Activated naive CD8-positive, alpha-beta T cell treated with anti-CD3 and anti-CD28 coated beads, Interleukin-2, amount 50 U/mL, for 24 hours (primary cell): ENCODE measurements at regions not wholly inside any gene's neighbourhood (a gene's known extent, or its start where the extent isn't known, plus 50 kb on each side); places are given as distances from the start of the nearest gene placed in this dataset.

Source experiments
- ATAC-seq: fragments of 150-1000 bp; cut with Tn5 transposase; one replicate; pipeline ENCODE4 v1.10.0; 2021
- DNase-seq: peaks from one replicate; pipeline ENCODE4 v3.0.0; 2021
- H3K27ac Mint-ChIP-seq: one replicate; pipeline ENCODE4 v1.8.0; 2021; ENCODE audit warnings: mild to moderate bottlenecking, mixed read lengths
- H3K27me3 Mint-ChIP-seq: one replicate; pipeline ENCODE4 v1.8.0; 2021; ENCODE audit warnings: mixed read lengths
- H3K36me3 Mint-ChIP-seq: one replicate; pipeline ENCODE4 v1.8.0; 2021; ENCODE audit warnings: low read depth, mixed read lengths
- H3K4me1 Mint-ChIP-seq: one replicate; pipeline ENCODE4 v1.8.0; 2021; ENCODE audit warnings: mixed read lengths
- H3K4me3 Mint-ChIP-seq: one replicate; pipeline ENCODE4 v1.8.0; 2021; ENCODE audit warnings: mild to moderate bottlenecking, moderate library complexity, mixed read lengths
- H3K9me3 Mint-ChIP-seq: one replicate; pipeline ENCODE4 v1.8.0; 2021; ENCODE audit warnings: mixed read lengths

DNA sequence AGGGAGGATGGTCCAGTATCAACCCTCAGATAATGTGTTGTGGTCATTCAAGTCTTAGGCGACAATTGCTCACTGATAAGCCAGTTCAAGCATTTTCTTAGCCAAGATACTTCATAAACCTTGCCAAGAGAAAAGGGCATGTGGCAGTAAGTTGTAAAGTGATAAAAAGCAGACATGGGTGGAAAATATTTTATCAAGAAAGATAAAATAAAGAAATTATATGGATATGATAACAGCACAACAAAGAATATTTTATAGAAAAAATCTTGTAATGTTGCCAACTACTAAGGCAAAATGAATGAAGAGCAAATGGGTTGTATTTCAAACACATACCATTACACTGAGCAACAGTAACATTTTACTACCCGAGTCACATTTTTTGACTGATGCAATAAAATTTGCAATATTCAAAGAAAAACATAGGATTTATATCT lies 217.4 kb upstream of the PITX2 start:
- no peak overlapping the region for H3K4me3 Mint-ChIP-seq
- no peaks in the 10 kb centered on the region for H3K36me3 Mint-ChIP-seq
- no peaks in the 10 kb centered on the region for H3K27me3 Mint-ChIP-seq
- DNase-seq (no peak), ATAC-seq (no peak)
- H3K9me3 Mint-ChIP-seq: no peaks in the 10 kb centered on the region
- no peaks in the 10 kb centered on the region for H3K4me1 Mint-ChIP-seq
- H3K27ac Mint-ChIP-seq: no peak overlapping the region

DNA sequence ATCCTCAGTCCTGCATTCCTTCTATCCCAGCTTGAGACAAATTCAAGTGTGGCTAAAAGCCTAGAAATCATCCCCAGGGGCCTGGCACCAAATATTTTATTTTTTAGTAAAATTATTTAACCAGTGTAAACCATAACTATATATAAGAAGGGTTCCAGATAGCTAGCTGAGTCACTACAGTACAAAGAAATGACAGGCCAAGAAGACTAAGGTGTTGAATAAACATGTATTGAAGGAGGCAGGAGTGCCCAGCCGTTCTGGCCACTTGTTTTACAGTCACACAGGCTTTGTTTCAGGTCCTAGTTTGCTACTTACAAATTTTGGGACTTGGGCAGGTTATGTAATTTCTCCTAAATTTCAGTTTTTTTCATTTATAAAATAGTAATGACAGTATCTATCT lies 225.9 kb upstream of the PITX2 start:
- H3K27ac Mint-ChIP-seq: no peak overlapping the region
- H3K9me3 Mint-ChIP-seq: no peaks in the 10 kb centered on the region
- H3K27me3 Mint-ChIP-seq: no peaks in the 10 kb centered on the region
- DNase-seq (no peak), ATAC-seq (no peak)
- H3K4me1 Mint-ChIP-seq: no peaks in the 10 kb centered on the region
- no peaks in the 10 kb centered on the region for H3K36me3 Mint-ChIP-seq
- H3K4me3 Mint-ChIP-seq: no peak overlapping the region

DNA sequence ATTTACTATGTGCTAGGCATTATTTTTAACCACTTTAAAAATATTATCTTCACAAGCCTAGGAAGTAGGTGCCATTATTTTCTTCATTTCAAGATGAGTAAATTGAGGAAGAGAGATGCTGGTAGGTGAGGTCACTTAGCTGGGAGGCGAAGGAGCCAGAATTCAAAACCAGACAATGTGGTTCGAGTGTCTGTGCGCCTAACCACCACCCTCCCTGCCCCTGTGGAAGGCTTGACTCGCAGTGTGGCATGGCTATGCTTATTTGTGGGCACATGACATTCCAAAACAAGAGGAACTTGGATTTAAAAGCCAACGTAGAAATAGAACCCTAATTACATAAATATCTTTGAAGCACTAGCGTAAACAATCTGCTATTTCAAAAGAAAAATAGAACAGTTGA lies 226.6 kb upstream of the PITX2 start:
- ATAC-seq: no peak
- Mint-ChIP-seq H3K4me3 (no peak overlapping the region), H3K36me3 (no peaks in the 10 kb centered on the region), H3K27ac (no peak overlapping the region), H3K27me3 (no peaks in the 10 kb centered on the region), H3K4me1 (no peaks in the 10 kb centered on the region), H3K9me3 (no peaks in the 10 kb centered on the region)
- no peak for DNase-seq

DNA sequence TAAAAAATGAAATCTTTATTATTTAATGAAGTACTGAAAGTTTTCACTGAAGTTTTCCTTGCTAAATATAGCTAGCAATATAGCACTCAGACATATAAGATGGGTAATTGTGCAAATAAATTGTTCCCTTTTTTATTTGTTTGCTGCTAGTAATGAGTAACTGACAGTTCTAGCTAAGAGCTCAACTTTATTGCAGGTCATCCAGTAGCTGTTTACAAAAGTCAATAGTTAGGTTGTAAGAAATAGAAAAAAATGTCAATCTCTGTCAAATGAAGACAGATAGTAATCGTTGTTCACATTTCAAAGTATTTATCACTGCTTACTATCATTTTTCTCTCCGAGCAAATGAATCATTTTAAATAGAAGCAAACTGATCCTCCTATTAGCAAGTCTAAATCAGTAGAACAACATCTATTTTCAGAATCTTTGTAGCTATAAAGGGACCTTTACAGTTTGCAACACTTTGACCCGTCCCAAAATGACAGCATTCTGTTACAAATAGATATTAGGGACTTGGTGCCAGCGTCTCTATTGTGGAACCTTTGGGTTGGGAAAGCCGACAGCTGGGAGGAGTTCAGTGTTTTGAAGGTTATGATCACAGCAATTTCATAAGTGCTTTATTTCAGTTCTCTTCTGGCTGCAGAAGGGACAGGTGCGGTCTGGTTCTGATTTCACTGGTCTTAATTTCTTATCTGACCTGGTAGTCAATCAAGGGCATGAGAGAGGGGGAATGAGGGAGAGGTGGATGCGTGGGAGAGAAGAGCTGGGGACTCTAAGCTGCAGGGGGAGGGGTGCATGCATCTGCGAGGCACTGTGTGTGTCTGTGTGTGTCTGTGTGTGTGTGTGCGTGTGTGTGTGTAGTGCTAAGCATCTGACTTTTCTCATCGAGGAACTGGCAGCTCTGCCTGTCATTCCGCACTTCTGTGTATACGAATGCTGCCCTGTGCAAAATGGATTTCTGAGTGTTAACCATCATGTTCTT lies 227.9 kb upstream of the PITX2 start:
- Mint-ChIP-seq H3K9me3 (peaks cover 4% of the 10 kb centered on the region), H3K4me3 (no peak overlapping the region), H3K36me3 (no peaks in the 10 kb centered on the region), H3K4me1 (no peaks in the 10 kb centered on the region), H3K27me3 (no peaks in the 10 kb centered on the region), H3K27ac (no peak overlapping the region)
- no peak for ATAC-seq
- DNase-seq: no peak

DNA sequence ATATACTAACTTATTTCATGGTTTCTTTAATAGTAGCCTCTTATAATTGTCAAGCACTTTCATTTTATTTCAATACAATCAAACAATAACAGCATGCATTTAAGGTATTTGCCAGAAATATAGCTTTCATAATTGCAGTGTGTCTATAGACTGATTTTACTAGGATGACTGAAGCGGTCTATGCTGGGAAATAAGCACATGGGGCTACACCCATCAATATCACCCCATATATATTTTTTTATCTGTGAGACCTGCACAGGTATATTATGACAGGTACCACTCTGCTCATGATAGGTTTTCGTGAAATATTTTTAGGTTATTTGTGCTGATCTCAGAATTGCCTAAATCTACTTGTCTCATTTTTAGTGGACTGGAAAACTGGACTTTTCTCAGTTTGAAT lies 229.1 kb upstream of the PITX2 start:
- Mint-ChIP-seq H3K27ac (no peak overlapping the region), H3K4me1 (no peaks in the 10 kb centered on the region), H3K9me3 (peaks cover 7% of the 10 kb centered on the region), H3K4me3 (no peak overlapping the region), H3K27me3 (no peaks in the 10 kb centered on the region), H3K36me3 (no peaks in the 10 kb centered on the region)
- ATAC-seq (no peak), DNase-seq (no peak)

DNA sequence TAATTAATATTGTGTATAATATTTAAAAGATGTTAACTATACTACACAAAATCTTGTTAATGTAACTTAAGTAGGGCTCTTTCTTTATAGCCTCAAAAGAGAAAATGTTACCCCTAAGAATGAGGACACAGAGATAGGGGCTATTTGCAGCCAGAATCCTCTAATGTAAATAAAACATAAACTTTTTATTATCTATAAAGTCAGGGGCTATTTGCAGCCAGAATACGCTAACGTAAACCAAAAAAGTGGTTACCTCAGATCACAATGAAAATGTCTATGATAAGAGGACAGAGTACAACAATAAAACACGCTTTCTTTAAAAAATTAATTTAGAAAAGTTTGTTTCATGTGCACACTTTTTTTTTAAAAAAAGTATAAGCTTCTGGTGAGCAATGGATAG lies 229.9 kb upstream of the PITX2 start:
- Mint-ChIP-seq H3K27ac (no peak overlapping the region), H3K4me3 (no peak overlapping the region), H3K36me3 (no peaks in the 10 kb centered on the region), H3K27me3 (no peaks in the 10 kb centered on the region), H3K4me1 (no peaks in the 10 kb centered on the region), H3K9me3 (peaks cover 7% of the 10 kb centered on the region)
- DNase-seq (no peak), ATAC-seq (no peak)

DNA sequence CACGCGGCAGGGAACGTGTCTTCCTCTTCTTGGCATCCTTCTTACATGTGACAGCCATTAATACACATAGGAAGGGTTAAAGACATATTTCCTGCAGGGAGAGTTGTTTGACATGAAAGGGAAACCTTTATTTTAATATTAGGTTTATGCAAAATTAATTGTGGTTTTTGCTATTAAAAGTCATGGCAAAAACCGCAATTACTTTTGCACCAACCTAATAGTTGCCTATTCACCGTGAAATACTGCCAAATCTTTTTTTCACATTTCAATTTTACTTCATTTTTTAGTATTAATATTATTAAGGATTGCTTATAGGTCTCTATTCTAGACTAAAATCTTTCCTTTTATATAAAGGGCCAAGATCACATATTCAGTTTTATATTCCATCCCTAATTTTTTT lies 230.4 kb upstream of the PITX2 start:
- H3K4me3 Mint-ChIP-seq: no peak overlapping the region
- no peak overlapping the region for H3K27ac Mint-ChIP-seq
- H3K27me3 Mint-ChIP-seq: no peaks in the 10 kb centered on the region
- ATAC-seq: no peak
- H3K4me1 Mint-ChIP-seq: no peaks in the 10 kb centered on the region
- no peaks in the 10 kb centered on the region for H3K36me3 Mint-ChIP-seq
- peaks cover 7% of the 10 kb centered on the region for H3K9me3 Mint-ChIP-seq
- no peak for DNase-seq

DNA sequence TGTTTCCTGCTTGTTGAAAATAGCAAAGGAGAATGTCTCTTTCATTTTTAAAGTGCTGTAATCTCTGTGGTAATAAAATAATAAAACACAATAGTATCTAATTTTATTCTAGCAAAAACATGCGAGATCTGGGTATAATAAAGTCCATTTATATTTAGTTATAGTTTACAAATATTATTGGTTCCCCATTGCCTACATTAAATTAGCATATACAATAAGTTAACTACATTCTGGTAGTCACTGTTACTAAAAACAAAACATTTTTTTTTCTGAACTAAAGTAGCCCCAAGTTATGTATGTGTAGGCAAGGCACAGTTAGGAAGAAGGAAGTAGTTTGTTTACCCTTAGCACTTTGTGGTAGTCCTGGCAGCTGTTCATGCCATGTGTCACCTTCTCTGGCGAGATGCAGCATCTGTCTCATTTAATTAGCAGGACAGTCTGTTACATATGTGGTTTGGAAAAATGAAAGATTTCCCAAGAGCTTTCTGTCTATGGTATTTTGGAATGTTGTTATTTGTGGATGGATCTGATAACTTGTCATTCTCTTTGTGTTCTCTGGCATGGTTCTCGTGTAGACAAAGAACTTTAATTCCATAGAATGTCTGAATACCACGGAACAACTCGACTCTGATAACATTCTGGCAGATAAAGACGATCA lies 231.3 kb upstream of the PITX2 start:
- Mint-ChIP-seq H3K36me3 (no peaks in the 10 kb centered on the region), H3K27ac (no peak overlapping the region), H3K9me3 (peaks cover 7% of the 10 kb centered on the region), H3K4me3 (no peak overlapping the region), H3K4me1 (no peaks in the 10 kb centered on the region), H3K27me3 (no peaks in the 10 kb centered on the region)
- ATAC-seq: no peak
- DNase-seq: no peak

DNA sequence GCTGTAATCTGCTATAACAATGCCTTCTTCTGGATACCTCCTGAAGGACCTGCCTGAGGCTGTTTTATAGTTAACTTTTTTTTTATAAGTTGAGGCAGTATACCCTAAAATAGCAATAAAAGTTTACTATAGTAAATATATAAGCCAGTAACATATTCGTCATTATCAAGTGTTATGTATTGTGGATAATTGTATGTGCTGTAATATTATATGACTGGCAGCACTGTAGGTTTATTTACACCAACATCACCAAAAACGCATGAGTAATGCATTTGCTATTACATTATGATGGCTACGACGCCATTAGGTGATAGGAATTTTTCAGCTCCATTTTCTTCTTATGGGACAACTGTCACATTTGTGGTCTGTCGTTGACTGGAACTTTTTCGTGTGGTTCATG lies 237.2 kb upstream of the PITX2 start:
- no peak overlapping the region for H3K27ac Mint-ChIP-seq
- no peaks in the 10 kb centered on the region for H3K27me3 Mint-ChIP-seq
- no peak for ATAC-seq
- H3K9me3 Mint-ChIP-seq: peaks cover 7% of the 10 kb centered on the region
- H3K36me3 Mint-ChIP-seq: no peaks in the 10 kb centered on the region
- no peak for DNase-seq
- no peak overlapping the region for H3K4me3 Mint-ChIP-seq
- no peaks in the 10 kb centered on the region for H3K4me1 Mint-ChIP-seq

DNA sequence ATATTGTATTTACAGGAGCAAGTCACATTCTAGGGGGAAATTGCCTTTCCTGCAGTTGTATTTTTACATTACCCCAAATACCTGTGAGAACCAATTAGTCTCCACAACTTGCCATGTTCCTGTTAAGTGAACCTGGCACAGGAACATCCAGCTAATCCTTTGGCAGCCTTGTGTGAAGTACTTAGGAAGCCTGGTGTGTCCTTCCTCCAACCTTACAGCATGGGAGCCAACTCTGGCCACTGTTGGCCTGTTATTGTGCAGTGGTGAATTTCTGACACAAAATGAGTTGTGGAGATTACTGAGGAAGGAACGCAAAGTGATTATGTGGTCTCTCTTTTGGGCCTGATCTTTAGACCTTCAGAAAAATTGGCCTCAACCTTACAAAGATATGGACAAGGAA lies 238.0 kb upstream of the PITX2 start:
- Mint-ChIP-seq H3K27me3 (no peaks in the 10 kb centered on the region), H3K9me3 (peaks cover 2% of the 10 kb centered on the region), H3K4me1 (no peaks in the 10 kb centered on the region), H3K4me3 (no peak overlapping the region), H3K36me3 (no peaks in the 10 kb centered on the region), H3K27ac (no peak overlapping the region)
- DNase-seq (no peak), ATAC-seq (no peak)

DNA sequence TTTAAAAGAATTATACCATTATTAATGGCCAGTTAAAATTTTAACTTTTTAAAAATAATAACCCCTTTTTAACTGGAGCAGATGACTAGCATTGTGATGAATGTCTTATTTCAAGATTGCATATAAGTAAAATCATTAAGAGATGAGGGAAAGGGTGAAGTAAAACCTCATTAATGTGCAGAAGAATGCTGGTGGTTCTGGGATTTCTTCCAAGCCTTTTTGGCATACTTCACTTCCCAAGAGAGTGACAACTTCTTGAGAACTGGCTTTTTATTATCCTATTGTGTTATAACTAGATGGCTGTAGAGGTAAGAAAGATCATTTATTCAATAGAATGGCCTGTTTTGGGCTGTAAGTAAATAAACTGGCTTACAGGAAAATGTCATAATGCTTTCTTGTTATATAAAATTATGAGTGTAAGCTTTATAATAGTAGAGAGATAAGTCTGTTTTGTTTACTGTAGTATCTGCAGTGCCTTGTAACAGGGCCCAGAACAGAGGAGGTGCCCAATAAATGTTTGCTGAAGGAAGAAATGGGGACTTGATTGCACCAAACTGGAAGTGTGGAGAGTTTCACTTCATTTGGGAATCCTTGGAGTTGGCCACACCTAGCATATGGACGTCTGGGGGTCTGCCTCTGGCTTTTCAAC lies 242.9 kb upstream of the PITX2 start:
- ATAC-seq (no peak), DNase-seq (no peak)
- Mint-ChIP-seq H3K36me3 (no peaks in the 10 kb centered on the region), H3K4me1 (no peaks in the 10 kb centered on the region), H3K4me3 (no peak overlapping the region), H3K27ac (no peak overlapping the region), H3K9me3 (no peaks in the 10 kb centered on the region), H3K27me3 (no peaks in the 10 kb centered on the region)

DNA sequence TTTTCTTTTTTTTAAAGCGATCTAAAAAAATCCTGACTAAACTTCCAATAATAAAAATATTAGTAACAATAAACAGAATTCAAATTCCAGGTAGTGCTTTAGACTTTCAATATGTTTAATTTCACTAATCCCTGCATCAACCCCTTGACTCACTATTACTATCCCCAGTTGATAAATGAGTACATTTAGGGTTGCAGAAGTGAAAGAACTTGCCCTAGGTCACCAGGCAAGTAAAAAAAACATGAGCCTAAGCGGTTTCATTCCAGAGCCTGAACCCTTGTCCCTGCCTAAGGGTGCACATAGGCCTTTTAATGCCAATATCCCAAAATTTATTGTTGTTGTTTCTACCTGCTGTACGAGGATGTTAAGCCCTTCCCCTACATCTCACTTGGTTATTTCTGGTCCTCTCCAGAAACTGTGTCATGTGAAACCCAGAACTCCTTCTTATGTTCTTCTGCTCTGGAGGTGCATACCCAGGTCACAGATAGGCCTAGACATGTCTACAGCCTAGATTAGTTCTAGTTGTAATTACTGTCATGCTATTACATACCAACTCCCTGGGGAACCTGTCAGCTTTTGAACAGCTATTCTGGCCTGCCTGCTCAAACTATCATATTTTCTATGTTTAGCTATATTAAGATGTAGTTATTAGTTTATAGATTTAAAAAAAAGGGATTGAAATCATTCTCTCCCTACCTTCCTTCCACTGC lies 244.5 kb upstream of the PITX2 start:
- ATAC-seq (no peak), DNase-seq (no peak)
- H3K4me3 Mint-ChIP-seq: no peak overlapping the region
- no peaks in the 10 kb centered on the region for H3K9me3 Mint-ChIP-seq
- H3K27me3 Mint-ChIP-seq: no peaks in the 10 kb centered on the region
- H3K4me1 Mint-ChIP-seq: no peaks in the 10 kb centered on the region
- no peak overlapping the region for H3K27ac Mint-ChIP-seq
- no peaks in the 10 kb centered on the region for H3K36me3 Mint-ChIP-seq

DNA sequence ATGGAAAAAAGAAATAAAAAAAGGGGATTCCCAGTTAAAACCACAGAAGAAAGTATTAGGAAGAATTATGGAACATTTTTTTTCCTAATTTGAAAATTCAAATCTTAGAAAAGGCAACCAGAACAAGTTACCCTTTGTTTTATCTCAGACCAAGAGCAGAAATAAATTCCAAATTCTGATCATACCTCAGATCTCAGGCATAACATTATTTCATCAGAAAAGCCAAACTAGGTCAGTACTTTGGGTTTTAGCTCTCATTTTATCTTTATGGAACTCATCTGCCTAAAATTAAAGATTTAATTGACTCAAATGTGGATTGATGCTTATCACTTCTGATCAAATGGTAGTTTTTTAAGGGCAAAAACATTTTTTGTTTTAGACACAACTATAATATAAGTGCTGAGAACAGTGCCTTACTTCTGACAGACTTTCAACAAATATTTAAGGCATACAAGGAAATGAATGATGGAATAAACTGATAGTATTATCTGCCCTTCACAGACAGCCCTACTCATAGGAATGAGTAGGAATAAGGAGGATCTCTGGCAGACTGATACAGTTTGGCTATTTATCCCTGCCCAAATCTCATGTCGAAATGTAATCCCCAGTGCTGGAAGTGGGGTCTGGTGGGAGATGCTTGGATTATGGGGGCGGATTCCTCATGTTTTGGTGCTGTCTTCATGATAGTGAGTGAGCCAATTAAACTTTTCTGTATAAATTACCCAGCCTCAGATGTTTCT lies 245.3 kb upstream of the PITX2 start:
- ATAC-seq: no peak
- H3K4me3 Mint-ChIP-seq: no peak overlapping the region
- DNase-seq: no peak

DNA sequence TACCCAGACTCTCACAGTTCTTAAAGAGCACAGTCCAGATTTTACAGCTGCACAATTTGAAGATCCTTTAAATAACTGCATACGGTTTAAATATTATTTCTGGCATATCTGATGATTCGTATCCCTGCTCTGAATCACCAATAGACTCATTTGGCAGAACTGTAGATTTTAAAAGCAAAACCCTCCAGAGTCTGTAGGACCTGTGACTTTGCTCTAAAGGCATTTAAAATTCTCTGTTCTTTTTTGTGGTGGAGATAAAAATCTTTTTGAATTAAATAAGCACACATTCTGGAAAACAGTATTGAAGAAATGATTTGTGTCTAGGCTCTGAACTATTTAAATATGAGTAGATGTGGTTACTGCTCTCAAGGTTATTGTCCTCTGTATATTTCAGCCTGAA lies 246.2 kb upstream of the PITX2 start:
- Mint-ChIP-seq H3K9me3 (no peaks in the 10 kb centered on the region), H3K27me3 (no peaks in the 10 kb centered on the region), H3K27ac (no peak overlapping the region), H3K4me3 (no peak overlapping the region), H3K4me1 (no peaks in the 10 kb centered on the region), H3K36me3 (no peaks in the 10 kb centered on the region)
- ATAC-seq: no peak
- DNase-seq: no peak

More for the DNA sequence above, 245.3 kb upstream of the PITX2 start:
- Mint-ChIP-seq H3K4me1 (no peaks in the 10 kb centered on the region), H3K27ac (no peak overlapping the region), H3K27me3 (no peaks in the 10 kb centered on the region), H3K9me3 (no peaks in the 10 kb centered on the region), H3K36me3 (no peaks in the 10 kb centered on the region)
